ENCODE measurements at regions not wholly inside any gene's neighbourhood (a gene's known extent, or its start where the extent isn't known, plus 50 kb on each side); places are given as distances from the start of the nearest gene placed in this dataset.

GRCh38 chr13:79084802-79085424, 321.1 kb downstream of the RBM26 start:
- no peak for DNase-seq (ENCODE audit: low read depth)

- no peak for DNase-seq (ENCODE audit: low read depth)
Observed at GRCh38 chr13:79081942-79082341, 324.1 kb downstream of the RBM26 start.

GRCh38 chr13:79079351-79079839, 326.7 kb downstream of the RBM26 start:
- no peak for DNase-seq (ENCODE audit: low read depth)

- DNase-seq (ENCODE audit: low read depth), result no peak
Observed at GRCh38 chr13:79075703-79076102, 330.4 kb downstream of the RBM26 start.

GRCh38 chr13:79070343-79070974, 335.6 kb downstream of the RBM26 start:
- DNase-seq (ENCODE audit: low read depth), result no peak

- no peak for DNase-seq (ENCODE audit: low read depth)
Observed at GRCh38 chr13:79062291-79062690, 343.8 kb downstream of the RBM26 start.

GRCh38 chr13:79060216-79060615, 345.8 kb downstream of the RBM26 start:
- DNase-seq (ENCODE audit: low read depth), result no peak

GRCh38 chr13:79056706-79057105, 349.3 kb downstream of the RBM26 start:
- no peak for DNase-seq (ENCODE audit: low read depth)

- no peak for DNase-seq (ENCODE audit: low read depth)
Observed at GRCh38 chr13:79051472-79051871, 354.6 kb downstream of the RBM26 start.

GRCh38 chr13:79044415-79044814, 361.6 kb downstream of the RBM26 start:
- no peak for DNase-seq (ENCODE audit: low read depth)

- DNase-seq (ENCODE audit: low read depth), result no peak
Observed at GRCh38 chr13:79043208-79043607, 362.8 kb downstream of the RBM26 start.

- DNase-seq (ENCODE audit: low read depth), result no peak
Observed at GRCh38 chr13:79037197-79037596, 368.9 kb downstream of the RBM26 start.

GRCh38 chr13:79034341-79034740, 371.7 kb downstream of the RBM26 start:
- DNase-seq (ENCODE audit: low read depth), result no peak

GRCh38 chr13:79030513-79030912, 371.6 kb upstream of the OBI1 start:
- DNase-seq (ENCODE audit: low read depth), result no peak

- DNase-seq (ENCODE audit: low read depth), result no peak
Observed at GRCh38 chr13:79018166-79018565, 359.2 kb upstream of the OBI1 start.

- DNase-seq (ENCODE audit: low read depth), result no peak
Observed at GRCh38 chr13:79011179-79011578, 352.2 kb upstream of the OBI1 start.

- DNase-seq (ENCODE audit: low read depth), result no peak
Observed at GRCh38 chr13:79003989-79004898, 345.3 kb upstream of the OBI1 start.

GRCh38 chr13:78999494-78999893, 340.5 kb upstream of the OBI1 start:
- no peak for DNase-seq (ENCODE audit: low read depth)

- no peak for DNase-seq (ENCODE audit: low read depth)
Observed at GRCh38 chr13:78998630-78999315, 339.8 kb upstream of the OBI1 start.

- no peak for DNase-seq (ENCODE audit: low read depth)
Observed at GRCh38 chr13:78997902-78998629, 339.1 kb upstream of the OBI1 start.

- DNase-seq (ENCODE audit: low read depth), result no peak
Observed at GRCh38 chr13:78993792-78994191, 334.8 kb upstream of the OBI1 start.

GRCh38 chr13:78981913-78982312, 323.0 kb upstream of the OBI1 start:
- DNase-seq (ENCODE audit: low read depth), result no peak
